Panc1 (cell line): ENCODE measurements at regions not wholly inside any gene's neighbourhood (a gene's known extent, or its start where the extent isn't known, plus 50 kb on each side); places are given as distances from the start of the nearest gene placed in this dataset.

Experiments
- ATAC-seq: fragments of 200-7000 bp; cut with Tn5 transposase; 2 replicates; pipeline ENCODE4 v1.9.1; 2020; ENCODE audit warnings: mild to moderate bottlenecking, moderate library complexity
- BruUV-seq: library from RNA; stranded (reverse); fragments of 400-500 nt; replicated peaks from 2 replicates; lab custom pipeline; 2021; lab: Mats Ljungman, UMichigan
- CTCF ChIA-PET: fragments of 300-600 bp; sonication (Branson Sonifier 250); formaldehyde crosslinking; loops from one replicate; lab custom pipeline; 2022; ENCODE audit warnings: antibody characterized with exemption; lab: Charles Lee
- POLR2A ChIA-PET: fragments of 300-600 bp; sonication (Branson Sonifier 250); formaldehyde crosslinking; loops from one replicate; lab custom pipeline; 2022; ENCODE audit warnings: antibody characterized with exemption; lab: Charles Lee
- DNase-seq: peaks from one replicate; pipeline ENCODE4 v3.0.0-alpha.2; 2010; ENCODE audit warnings: low read depth, low spot score
- H3K27ac ChIP-seq: 2 replicates; pipeline ENCODE4 v1.5.1; 2011; ENCODE audit warnings: mild to moderate bottlenecking, low read length, inconsistent platforms
- H3K27me3 ChIP-seq: fragments of 200-500 bp; sonication (Bioruptor generic); 2 replicates; pipeline ENCODE4 v1.6.0; 2014; ENCODE audit warnings: low read length, inconsistent platforms; ENCODE audit not compliant: control insufficient read depth, insufficient read depth
- H3K36me3 ChIP-seq: fragments of 200-500 bp; sonication (Bioruptor generic); 2 replicates; pipeline ENCODE4 v1.5.1; 2014; ENCODE audit warnings: inconsistent platforms, mild to moderate bottlenecking, low read length, moderate library complexity; ENCODE audit not compliant: control insufficient read depth, insufficient read depth
- H3K4me1 ChIP-seq: 2 replicates; pipeline ENCODE4 v1.5.1; 2011; ENCODE audit warnings: inconsistent platforms, mild to moderate bottlenecking, low read length, moderate library complexity; ENCODE audit not compliant: control insufficient read depth, insufficient read depth
- H3K4me3 ChIP-seq, 2 experiments: 2 replicates each; pipeline ENCODE4 v1.5.1; 2011 to 2012; ENCODE audit warnings: low read depth in 2 of 2, low read length in 2 of 2, mild to moderate bottlenecking in 2 of 2, inconsistent platforms in 1 of 2, moderate library complexity in 1 of 2
- H3K9me3 ChIP-seq: fragments of 200-500 bp; sonication (Bioruptor generic); 2 replicates; pipeline ENCODE4 v1.5.1; 2014; ENCODE audit warnings: low read depth, mild to moderate bottlenecking, inconsistent platforms, low read length, moderate library complexity; ENCODE audit not compliant: control insufficient read depth, insufficient read depth
- POLR2AphosphoS5 ChIP-seq: IDR thresholded peaks from 2 replicates; pipeline ENCODE4 v1.6.1; 2012; ENCODE audit warnings: mild to moderate bottlenecking, low read depth, low read length, moderate library complexity
- REST ChIP-seq, 2 experiments: IDR thresholded peaks; 2 replicates each; pipeline ENCODE4 v1.6.1; 2011 to 2012; ENCODE audit warnings: low read depth in 2 of 2, control low read depth in 1 of 2, low read length in 1 of 2, mild to moderate bottlenecking in 1 of 2, moderate library complexity in 1 of 2; ENCODE audit not compliant: insufficient read depth in 1 of 2
- SIN3A ChIP-seq: IDR thresholded peaks from 2 replicates; pipeline ENCODE4 v1.6.1; 2012; ENCODE audit warnings: low read depth, mild to moderate bottlenecking, low read length, moderate library complexity, borderline replicate concordance; ENCODE audit not compliant: insufficient read depth
- TCF7L2 ChIP-seq: IDR thresholded peaks from 2 replicates; pipeline ENCODE4 v1.6.1; 2011; ENCODE audit warnings: mild to moderate bottlenecking, low read depth, low read length, inconsistent platforms
- in situ Hi-C: cut with HindIII; loops from 2 replicates; pipeline ENCODE4 v1.10.0; 2016; ENCODE audit warnings: low sequenced_read_pairs, low pct_unique_long_range_greater_than_20kb
- intact Hi-C: fragments of 100-400 bp; cut with micrococcal nuclease; formaldehyde crosslinking; loops from one replicate; pipeline ENCODE4 v1.10.0; 2022; ENCODE audit not compliant: unreplicated experiment
- TF ChIP-seq, protein P1 (sequence below): fragments of 450-650 bp; IDR thresholded peaks from 2 replicates; pipeline ENCODE4 v1.5.1; 2017; ENCODE audit warnings: mild to moderate bottlenecking

GRCh38 chr22:22798716-22799115 lies 88.9 kb upstream of the IGLL5 start:
- no TSS peak for BruUV-seq
- TF ChIP-seq, protein P1, sequence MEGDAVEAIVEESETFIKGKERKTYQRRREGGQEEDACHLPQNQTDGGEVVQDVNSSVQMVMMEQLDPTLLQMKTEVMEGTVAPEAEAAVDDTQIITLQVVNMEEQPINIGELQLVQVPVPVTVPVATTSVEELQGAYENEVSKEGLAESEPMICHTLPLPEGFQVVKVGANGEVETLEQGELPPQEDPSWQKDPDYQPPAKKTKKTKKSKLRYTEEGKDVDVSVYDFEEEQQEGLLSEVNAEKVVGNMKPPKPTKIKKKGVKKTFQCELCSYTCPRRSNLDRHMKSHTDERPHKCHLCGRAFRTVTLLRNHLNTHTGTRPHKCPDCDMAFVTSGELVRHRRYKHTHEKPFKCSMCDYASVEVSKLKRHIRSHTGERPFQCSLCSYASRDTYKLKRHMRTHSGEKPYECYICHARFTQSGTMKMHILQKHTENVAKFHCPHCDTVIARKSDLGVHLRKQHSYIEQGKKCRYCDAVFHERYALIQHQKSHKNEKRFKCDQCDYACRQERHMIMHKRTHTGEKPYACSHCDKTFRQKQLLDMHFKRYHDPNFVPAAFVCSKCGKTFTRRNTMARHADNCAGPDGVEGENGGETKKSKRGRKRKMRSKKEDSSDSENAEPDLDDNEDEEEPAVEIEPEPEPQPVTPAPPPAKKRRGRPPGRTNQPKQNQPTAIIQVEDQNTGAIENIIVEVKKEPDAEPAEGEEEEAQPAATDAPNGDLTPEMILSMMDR = no peak
- no peak for TF ChIP-seq SIN3A
- TF ChIP-seq REST (IDR thresholded peaks at IDR 0.05; ENCODE audit: insufficient read depth in 1 of 2, low read depth in 2 of 2, low read length in 1 of 2) = no peak
- TF ChIP-seq POLR2AphosphoS5 = no peak
- in situ Hi-C loops = no loop called here

GRCh38 chr22:22799561-22799960 lies 88.1 kb upstream of the IGLL5 start:
- TF ChIP-seq TCF7L2 (no peak), POLR2AphosphoS5 (no peak), REST (IDR thresholded peaks at IDR 0.05; ENCODE audit: insufficient read depth in 1 of 2, low read depth in 2 of 2, low read length in 1 of 2) (no peak), SIN3A (no peak)
- TF ChIP-seq, protein P1 = no peak

More at GRCh38 chr22:22798716-22799115, 88.9 kb upstream of the IGLL5 start:
- intact Hi-C loops = no loop called here
- Histone ChIP-seq H3K4me1 (no peaks in the 10 kb centered on the region), H3K27ac (no peak overlapping the region), H3K36me3 (no peaks in the 10 kb centered on the region), H3K9me3 (no peaks in the 10 kb centered on the region), H3K27me3 (no peaks in the 10 kb centered on the region), H3K4me3 (no peak overlapping the region)
- ATAC-seq (no peak), DNase-seq (no peak)
- ChIA-PET CTCF (no interaction called here), POLR2A (no interaction called here)

More at GRCh38 chr22:22799561-22799960, 88.1 kb upstream of the IGLL5 start:
- DNase-seq (no peak), ATAC-seq (no peak)
- BruUV-seq = no TSS peak
- in situ Hi-C loops = no loop called here
- Histone ChIP-seq H3K4me1 (no peaks in the 10 kb centered on the region), H3K27ac (no peak overlapping the region), H3K4me3 (no peak overlapping the region), H3K36me3 (no peaks in the 10 kb centered on the region), H3K27me3 (no peaks in the 10 kb centered on the region), H3K9me3 (no peaks in the 10 kb centered on the region)
- CTCF ChIA-PET = no interaction called here
- POLR2A ChIA-PET = no interaction called here
- intact Hi-C loops = no loop called here
